GM20000 (cell line): ENCODE measurements at regions not wholly inside any gene's neighbourhood (a gene's known extent, or its start where the extent isn't known, plus 50 kb on each side); places are given as distances from the start of the nearest gene placed in this dataset.

Source experiments
- DNase-seq: peaks from one replicate; pipeline ENCODE4 v3.0.0; 2012; ENCODE audit warnings: low spot score
- TF ChIP-seq, protein P1 (sequence below): IDR thresholded peaks from 2 replicates; pipeline ENCODE4 v1.5.1; 2012; ENCODE audit warnings: mild to moderate bottlenecking, control low read depth; ENCODE audit errors: extremely low read depth, missing control alignments

- TF ChIP-seq, protein P1, sequence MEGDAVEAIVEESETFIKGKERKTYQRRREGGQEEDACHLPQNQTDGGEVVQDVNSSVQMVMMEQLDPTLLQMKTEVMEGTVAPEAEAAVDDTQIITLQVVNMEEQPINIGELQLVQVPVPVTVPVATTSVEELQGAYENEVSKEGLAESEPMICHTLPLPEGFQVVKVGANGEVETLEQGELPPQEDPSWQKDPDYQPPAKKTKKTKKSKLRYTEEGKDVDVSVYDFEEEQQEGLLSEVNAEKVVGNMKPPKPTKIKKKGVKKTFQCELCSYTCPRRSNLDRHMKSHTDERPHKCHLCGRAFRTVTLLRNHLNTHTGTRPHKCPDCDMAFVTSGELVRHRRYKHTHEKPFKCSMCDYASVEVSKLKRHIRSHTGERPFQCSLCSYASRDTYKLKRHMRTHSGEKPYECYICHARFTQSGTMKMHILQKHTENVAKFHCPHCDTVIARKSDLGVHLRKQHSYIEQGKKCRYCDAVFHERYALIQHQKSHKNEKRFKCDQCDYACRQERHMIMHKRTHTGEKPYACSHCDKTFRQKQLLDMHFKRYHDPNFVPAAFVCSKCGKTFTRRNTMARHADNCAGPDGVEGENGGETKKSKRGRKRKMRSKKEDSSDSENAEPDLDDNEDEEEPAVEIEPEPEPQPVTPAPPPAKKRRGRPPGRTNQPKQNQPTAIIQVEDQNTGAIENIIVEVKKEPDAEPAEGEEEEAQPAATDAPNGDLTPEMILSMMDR = no peak
- DNase-seq = no peak
Observed at GRCh38 chr13:83568019-83568418, 314.3 kb downstream of the SLITRK1 start.

GRCh38 chr13:83563499-83563898, 318.8 kb downstream of the SLITRK1 start:
- no peak for DNase-seq
- TF ChIP-seq, protein P1 = no peak

GRCh38 chr13:83557845-83558244, 324.4 kb downstream of the SLITRK1 start:
- TF ChIP-seq, protein P1 = no peak
- DNase-seq = no peak

GRCh38 chr13:83549671-83550070, 332.6 kb downstream of the SLITRK1 start:
- TF ChIP-seq, protein P1 = no peak
- DNase-seq = no peak

GRCh38 chr13:83547043-83547442, 335.2 kb downstream of the SLITRK1 start:
- TF ChIP-seq, protein P1 = no peak
- DNase-seq = no peak

- no peak for DNase-seq
- TF ChIP-seq, protein P1 = no peak
Observed at GRCh38 chr13:83546476-83546875, 335.8 kb downstream of the SLITRK1 start.

DNA sequence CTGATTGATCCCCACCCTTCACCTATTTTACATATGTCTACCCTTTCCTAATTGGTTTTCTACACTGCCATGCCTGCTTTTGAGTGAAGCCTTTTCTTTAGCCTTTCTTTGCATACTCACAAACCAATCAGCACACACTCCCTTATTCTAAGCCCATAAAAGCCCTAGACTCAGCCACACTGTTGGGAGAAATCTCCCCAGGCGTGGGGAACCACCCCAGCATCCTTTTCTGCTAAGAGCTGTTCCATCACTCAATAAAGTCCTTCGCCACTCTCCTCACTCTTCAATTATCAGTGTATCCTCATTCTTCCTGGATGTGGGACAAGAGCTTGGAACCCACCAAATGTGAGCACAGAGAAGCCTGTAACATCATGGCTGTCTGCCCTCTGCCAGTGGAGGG, 343.6 kb downstream of the SLITRK1 start:
- TF ChIP-seq, protein P1 = no peak
- no peak for DNase-seq
